Heart right ventricle (tissue), 16 donors: ENCODE measurements at regions not wholly inside any gene's neighbourhood (a gene's known extent, or its start where the extent isn't known, plus 50 kb on each side); places are given as distances from the start of the nearest gene placed in this dataset.

Source experiments
- ATAC-seq, 8 donors: fragments of 200-7000 bp; cut with Tn5 transposase; one replicate each; pipeline ENCODE4 v1.9.1; 2020; ENCODE audit warnings: mild to moderate bottlenecking in 8 of 8, moderate library complexity in 8 of 8, moderate number of reproducible peaks in 1 of 8
- DNase-seq, 2 donors: peaks; one replicate each; pipeline ENCODE4 v3.0.0-alpha.2; 2020
- H3K27ac ChIP-seq, 10 donors: fragments of 200-600 bp; sonication (generic) in 2 of 10; one replicate each; pipeline versions ENCODE4 v1.5.0 to v1.8.0; 2020 to 2022; ENCODE audit warnings: mild to moderate bottlenecking in 3 of 10
- H3K27me3 ChIP-seq, 7 donors: fragments of 200-600 bp; one replicate each; pipeline ENCODE4 v1.8.0; 2021 to 2022; ENCODE audit warnings: mild to moderate bottlenecking in 2 of 7
- H3K36me3 ChIP-seq, 9 donors: fragments of 200-600 bp; sonication (generic) in 1 of 9; one replicate each; pipeline versions ENCODE4 v1.5.0 to v1.8.0; 2020 to 2022; ENCODE audit warnings: mild to moderate bottlenecking in 2 of 9
- H3K4me1 ChIP-seq, 9 donors: fragments of 200-600 bp; sonication (generic) in 1 of 9; one replicate each; pipeline versions ENCODE4 v1.5.0 to v1.8.0; 2020 to 2022; ENCODE audit warnings: mild to moderate bottlenecking in 4 of 9
- H3K4me3 ChIP-seq, 10 donors: fragments of 200-600 bp; sonication (generic) in 2 of 10; one replicate each; pipeline versions ENCODE4 v1.5.0 to v1.8.0; 2020 to 2022; ENCODE audit warnings: mild to moderate bottlenecking in 7 of 10, moderate library complexity in 2 of 10
- H3K9me3 ChIP-seq, 11 donors: fragments of 200-600 bp in 10 of 11; sonication (generic) in 2 of 11; one replicate each; pipeline versions ENCODE4 v1.5.0 to v1.8.0; 2013 to 2022; ENCODE audit warnings: mild to moderate bottlenecking in 2 of 11, control low read depth in 1 of 11, moderate library complexity in 1 of 11
- CTCF ChIP-seq, 9 donors: fragments of 200-600 bp; sonication (generic) in 2 of 9; IDR thresholded peaks; one replicate each; pipeline versions ENCODE4 v1.5.0 to v1.8.0; 2021 to 2022; ENCODE audit warnings: antibody characterized with exemption in 9 of 9, mild to moderate bottlenecking in 5 of 9, moderate library complexity in 1 of 9
- WGBS, 2 donors: extraction: QIAGEN DNeasy Blood & Tissue Kit; methylation state at CpG; one replicate each; pipeline ENCODE4 v1.1.7; 2013; ENCODE audit warnings: inconsistent platforms in 1 of 2; 5-methylcytosine and 5-hydroxymethylcytosine counted together
- intact Hi-C, 10 donors: fragments of 100-400 bp; cut with DNase I; formaldehyde crosslinking; loops; one replicate each; pipeline versions ENCODE4 v1.11.1 to v1.14.2; 2022
- donor health status: Arrhythmogenic right ventricular cardiomyopathy.
- donor health status: ischemic (EF 13 %, LVEDD 7.1; RV severe dilation, severe dysfunction).
- donor health status: healthy with polysubstance abuse.
- donor health status: DM: no; HTN: yes; CAD: no.
- donor health status: DM: no; HTN: no; CAD: no.
- donor health status: ischemic (EF 25% LVEDD 6.9; RV normal size, moderate dysfunction).
- donor health status: ischemic (EF 25% LVEDD 5.7; RV mildly dilated, moderate dysfunction).
- donor health status: healthy.
- donor health status: DM: yes; HTN: yes; CAD: no.
- donor health status: Ischemic cardiomyopathy.
- donor health status: ischemic (EF 35%, LVEDD 5.7; RV mildly dilated, moderate dysfunction).
- donor health status: nonischemic (EF 11% LVEDD 7.7; RV severe dilation, severe dysfunction).
- donor health status: DM: yes; HTN: yes; CAD: no.
- donor health status: PGD.
- donor health status: ischemic (EF 29% LVEDD 5.4; RV normal size, mild dysfunction).
- donor health status: nonischemic (EF 23%, LVEDD 6.1; RV moderate dilation, normal function).

DNA sequence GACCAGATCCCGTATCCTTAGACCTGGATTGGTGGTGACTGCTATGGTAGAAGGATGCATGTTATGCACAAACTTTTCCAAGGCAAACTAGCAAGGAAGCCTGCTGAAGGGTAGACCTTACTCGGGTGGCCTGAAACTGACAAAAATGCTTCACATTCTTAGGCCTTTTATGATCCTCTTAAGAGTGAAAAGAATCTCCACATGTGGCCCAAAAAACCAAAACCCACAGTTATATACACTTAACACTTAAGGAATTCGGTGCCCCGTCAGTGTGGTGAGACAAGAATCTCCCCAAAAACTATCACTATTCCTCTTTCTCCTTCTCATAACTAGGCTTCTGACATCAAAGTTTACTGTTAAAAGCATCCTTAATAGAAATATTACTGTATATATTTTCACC is 130.1 kb upstream of the SOX2 start:
- H3K36me3 ChIP-seq = no peaks in the 10 kb centered on the region
- 79 to 81% methylated on average over 4 of the region's 4 CpGs for WGBS, 2 donors
- TF ChIP-seq CTCF (IDR thresholded peaks at IDR 0.05) = no peak
- DNase-seq (no peak), ATAC-seq (no peak)
- no peak overlapping the region for H3K4me3 ChIP-seq
- H3K9me3 ChIP-seq = peaks cover 0 to 8% (median 0%) of the 10 kb centered on the region in 11 donors
- H3K27ac ChIP-seq = no peak overlapping the region
- H3K4me1 ChIP-seq = no peaks in the 10 kb centered on the region
- intact Hi-C loops = no loop called here
- no peaks in the 10 kb centered on the region for H3K27me3 ChIP-seq

GRCh38 chr3:181578743-181579142 is 133.0 kb upstream of the SOX2 start:
- Histone ChIP-seq H3K4me1 (no peaks in the 10 kb centered on the region), H3K9me3 (no peaks in the 10 kb centered on the region), H3K4me3 (no peak overlapping the region), H3K36me3 (no peaks in the 10 kb centered on the region), H3K27ac (no peak overlapping the region), H3K27me3 (no peaks in the 10 kb centered on the region)
- intact Hi-C loops = no loop called here
- WGBS, 2 donors = 82 to 85% methylated on average over 2 of the region's 2 CpGs
- no peak for ATAC-seq
- no peak for DNase-seq
- no peak for TF ChIP-seq CTCF (IDR thresholded peaks at IDR 0.05)

GRCh38 chr3:181572432-181572831 is 139.3 kb upstream of the SOX2 start:
- no peaks in the 10 kb centered on the region for H3K27me3 ChIP-seq
- no peak for TF ChIP-seq CTCF (IDR thresholded peaks at IDR 0.05)
- DNase-seq (no peak), ATAC-seq (no peak)
- H3K4me1 ChIP-seq = no peaks in the 10 kb centered on the region
- no peak overlapping the region for H3K27ac ChIP-seq
- 87 to 93% methylated on average over 2 of the region's 2 CpGs for WGBS, 2 donors
- no peak overlapping the region for H3K4me3 ChIP-seq
- H3K9me3 ChIP-seq = no peaks in the 10 kb centered on the region
- intact Hi-C loops = no loop called here
- H3K36me3 ChIP-seq = no peaks in the 10 kb centered on the region

DNA sequence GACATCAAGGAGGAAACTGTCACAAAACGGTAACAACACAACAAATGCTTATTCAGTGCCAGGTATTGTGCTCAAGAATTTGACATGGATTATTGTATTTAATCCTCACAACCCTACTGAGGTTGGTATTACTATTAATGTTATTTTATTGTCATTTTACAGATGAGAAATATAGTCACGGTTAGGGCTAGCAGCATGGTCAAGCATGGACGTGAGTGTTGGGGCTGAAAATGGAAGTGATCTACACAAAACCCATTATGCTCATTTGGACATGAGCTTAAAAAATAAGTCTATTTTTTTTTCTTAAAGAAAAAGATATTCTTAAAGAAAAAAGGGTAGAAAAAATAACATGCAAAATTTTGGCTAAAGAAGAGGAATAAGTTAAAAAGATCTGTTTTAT is 141.3 kb upstream of the SOX2 start:
- H3K9me3 ChIP-seq = no peaks in the 10 kb centered on the region
- no peaks in the 10 kb centered on the region for H3K27me3 ChIP-seq
- H3K4me1 ChIP-seq = no peaks in the 10 kb centered on the region
- intact Hi-C loops = no loop called here
- H3K4me3 ChIP-seq = no peak overlapping the region
- no peak for ATAC-seq
- no peak for DNase-seq
- no peak for TF ChIP-seq CTCF (IDR thresholded peaks at IDR 0.05)
- H3K36me3 ChIP-seq = no peaks in the 10 kb centered on the region
- WGBS, 2 donors = 64 to 82% methylated on average over 3 of the region's 3 CpGs
- no peak overlapping the region for H3K27ac ChIP-seq
